Transverse colon (tissue), 4 donors: ENCODE measurements at regions not wholly inside any gene's neighbourhood (a gene's known extent, or its start where the extent isn't known, plus 50 kb on each side); places are given as distances from the start of the nearest gene placed in this dataset.

Experiments
- DNase-seq: peaks from one replicate; pipeline ENCODE4 v3.0.0-alpha.2; 2019
- H3K27ac ChIP-seq, 4 donors: fragments of 200-600 bp; sonication (generic); 2 replicates each; pipeline ENCODE4 v1.5.1; 2016 to 2018; ENCODE audit warnings: inconsistent platforms in 4 of 4
- H3K27me3 ChIP-seq: fragments of 200-600 bp; sonication (generic); 2 replicates; pipeline ENCODE4 v1.5.1; 2017; ENCODE audit warnings: inconsistent platforms
- H3K36me3 ChIP-seq, 4 donors: fragments of 200-600 bp; sonication (generic); 2 replicates each; pipeline ENCODE4 v1.5.1; 2017 to 2019; ENCODE audit warnings: inconsistent platforms in 4 of 4
- H3K4me1 ChIP-seq, 4 donors: fragments of 200-600 bp; sonication (generic); 2 replicates each; pipeline ENCODE4 v1.5.1; 2017 to 2020; ENCODE audit warnings: inconsistent platforms in 4 of 4
- H3K4me3 ChIP-seq, 4 donors: fragments of 200-600 bp; sonication (generic); 1 replicate in 1 of 4; 2 replicates in 3 of 4; pipeline versions ENCODE4 v1.5.1 to v1.6.1; 2017 to 2019; ENCODE audit warnings: inconsistent platforms in 4 of 4
- H3K9me3 ChIP-seq, 2 donors: fragments of 200-600 bp; sonication (generic); 2 replicates each; pipeline ENCODE4 v1.5.1; 2017 to 2019; ENCODE audit warnings: inconsistent platforms in 2 of 2
- EP300 ChIP-seq: sonication (generic); formaldehyde crosslinking; IDR thresholded peaks from one replicate; pipeline ENCODE4 v1.6.1; 2017; ENCODE audit warnings: antibody characterized with exemption, low read depth
- POLR2A ChIP-seq: fragments of 450-650 bp; IDR thresholded peaks from one replicate; pipeline ENCODE4 v1.6.1; 2016; ENCODE audit warnings: antibody characterized with exemption, mild to moderate bottlenecking, moderate library complexity
- POLR2AphosphoS5 ChIP-seq, 3 donors: sonication (generic); formaldehyde crosslinking; IDR thresholded peaks; one replicate each; pipeline ENCODE4 v1.6.1; 2016; ENCODE audit warnings: antibody characterized with exemption in 3 of 3
- WGBS, 2 donors: methylation state at CpG; one replicate each; pipeline ENCODE4 v1.1.5; 2018; ENCODE audit warnings: low coverage in 1 of 2; 5-methylcytosine and 5-hydroxymethylcytosine counted together
- in situ Hi-C, 4 donors: fragments of 200-750 bp; cut with MboI; loops; one replicate each; pipeline versions ENCODE4 v1.15.0 to v1.15.1; 2017; ENCODE audit warnings: low sequenced_read_pairs in 3 of 4, low pct_ligation_motif_present in 1 of 4, low pct_unique_long_range_greater_than_20kb in 1 of 4
- intact Hi-C: fragments of 100-400 bp; cut with DNase I; formaldehyde crosslinking; loops from one replicate; pipeline ENCODE4 v1.15.1; 2023; ENCODE audit warnings: low total_unique reads
- TF ChIP-seq, protein P1 (sequence below), 5 experiments: fragments of 200-600 bp in 3 of 5; fragments of 450-650 bp in 2 of 5; sonication (generic) in 3 of 5; IDR thresholded peaks; 1 replicate in 2 of 5; 2 replicates in 3 of 5; pipeline ENCODE4 v1.5.1; 2016 to 2017; ENCODE audit warnings: antibody characterized with exemption in 5 of 5, inconsistent platforms in 3 of 5, mild to moderate bottlenecking in 2 of 5, moderate library complexity in 1 of 5

DNA sequence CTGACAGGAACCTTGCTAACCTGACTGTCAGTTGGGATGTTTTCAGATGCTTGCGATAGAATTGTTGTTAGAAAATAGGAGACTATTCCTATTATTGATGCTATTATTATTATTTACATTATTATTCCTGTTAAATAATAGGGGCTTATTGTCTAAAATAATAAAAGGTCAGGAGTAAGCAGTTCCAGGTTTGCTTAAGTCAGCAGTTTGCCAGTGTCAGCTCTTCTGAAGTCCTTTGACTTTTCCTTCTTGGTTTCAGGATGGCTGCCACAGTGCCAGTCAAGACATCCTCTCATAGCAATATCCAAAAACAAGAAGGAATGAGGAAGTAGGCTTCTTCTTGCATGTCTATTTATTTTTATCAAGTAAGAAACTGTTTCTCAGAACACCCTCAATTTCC lies 141.7 kb upstream of the MARCHF11 start:
- TF ChIP-seq POLR2A (no peak), EP300 (no peak), POLR2AphosphoS5 (IDR thresholded peaks at IDR 0.05) (no peak)
- TF ChIP-seq, protein P1, sequence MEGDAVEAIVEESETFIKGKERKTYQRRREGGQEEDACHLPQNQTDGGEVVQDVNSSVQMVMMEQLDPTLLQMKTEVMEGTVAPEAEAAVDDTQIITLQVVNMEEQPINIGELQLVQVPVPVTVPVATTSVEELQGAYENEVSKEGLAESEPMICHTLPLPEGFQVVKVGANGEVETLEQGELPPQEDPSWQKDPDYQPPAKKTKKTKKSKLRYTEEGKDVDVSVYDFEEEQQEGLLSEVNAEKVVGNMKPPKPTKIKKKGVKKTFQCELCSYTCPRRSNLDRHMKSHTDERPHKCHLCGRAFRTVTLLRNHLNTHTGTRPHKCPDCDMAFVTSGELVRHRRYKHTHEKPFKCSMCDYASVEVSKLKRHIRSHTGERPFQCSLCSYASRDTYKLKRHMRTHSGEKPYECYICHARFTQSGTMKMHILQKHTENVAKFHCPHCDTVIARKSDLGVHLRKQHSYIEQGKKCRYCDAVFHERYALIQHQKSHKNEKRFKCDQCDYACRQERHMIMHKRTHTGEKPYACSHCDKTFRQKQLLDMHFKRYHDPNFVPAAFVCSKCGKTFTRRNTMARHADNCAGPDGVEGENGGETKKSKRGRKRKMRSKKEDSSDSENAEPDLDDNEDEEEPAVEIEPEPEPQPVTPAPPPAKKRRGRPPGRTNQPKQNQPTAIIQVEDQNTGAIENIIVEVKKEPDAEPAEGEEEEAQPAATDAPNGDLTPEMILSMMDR (IDR thresholded peaks at IDR 0.05) = no peak
- intact Hi-C loops (no loop called here), in situ Hi-C loops (no loop called here)
- no peaks in the 10 kb centered on the region for H3K9me3 ChIP-seq
- H3K4me3 ChIP-seq = no peak overlapping the region
- H3K36me3 ChIP-seq = no peaks in the 10 kb centered on the region
- 88 to 100% methylated on average over 1 of the region's 1 CpG for WGBS, 2 donors
- H3K27ac ChIP-seq = no peak overlapping the region
- no peak for DNase-seq
- no peaks in the 10 kb centered on the region for H3K4me1 ChIP-seq
- H3K27me3 ChIP-seq = no peaks in the 10 kb centered on the region

DNA sequence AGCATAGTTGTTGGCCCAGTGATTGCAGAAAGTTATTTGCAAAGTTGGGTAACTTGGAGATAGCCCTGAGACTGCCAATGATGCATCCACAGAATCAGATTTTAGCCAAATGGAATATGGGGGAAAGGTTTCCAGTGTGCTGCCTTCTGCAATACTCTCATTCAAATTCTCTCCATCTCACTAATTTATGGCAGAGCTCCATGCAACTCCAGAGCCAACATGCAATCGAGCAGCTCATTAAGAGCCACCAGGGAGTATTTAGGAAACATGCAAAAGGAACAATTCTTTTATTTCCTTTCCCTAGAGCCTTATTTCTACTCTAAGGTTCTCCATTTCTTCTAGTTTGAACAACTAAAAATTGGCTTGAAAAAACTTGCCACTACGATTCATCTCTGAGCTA lies 135.9 kb upstream of the MARCHF11 start:
- 64 to 65% methylated on average over 2 of the region's 2 CpGs for WGBS, 2 donors
- H3K36me3 ChIP-seq = no peaks in the 10 kb centered on the region
- intact Hi-C loops = no loop called here
- no peaks in the 10 kb centered on the region for H3K27me3 ChIP-seq
- H3K9me3 ChIP-seq = no peaks in the 10 kb centered on the region
- no peak for DNase-seq
- H3K4me3 ChIP-seq = no peak overlapping the region
- no peak overlapping the region for H3K27ac ChIP-seq
- no peak for TF ChIP-seq POLR2AphosphoS5 (IDR thresholded peaks at IDR 0.05)
- TF ChIP-seq POLR2A = no peak
- TF ChIP-seq, protein P1 (IDR thresholded peaks at IDR 0.05) = no peak
- TF ChIP-seq EP300 = no peak
- no peaks in the 10 kb centered on the region for H3K4me1 ChIP-seq
- in situ Hi-C loops = no loop called here

DNA sequence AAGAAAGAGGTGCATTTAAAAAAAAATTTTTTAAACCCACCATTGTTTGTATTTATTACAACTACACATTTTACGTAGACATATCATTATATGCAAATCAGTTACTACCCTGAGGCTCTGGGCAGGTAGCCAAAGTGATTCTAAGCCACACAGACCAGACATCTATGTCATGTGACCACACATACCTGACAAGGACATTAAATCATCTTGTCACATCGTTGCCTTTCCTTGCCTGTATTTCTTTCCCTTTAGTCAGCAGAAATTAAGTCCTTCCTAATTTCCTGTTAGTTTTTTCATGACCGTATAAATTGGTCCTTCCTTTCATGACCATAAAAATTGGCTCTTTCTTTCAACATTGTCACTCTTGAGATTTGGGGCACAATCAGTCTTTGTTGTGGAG lies 134.2 kb upstream of the MARCHF11 start:
- WGBS, 2 donors = 43 to 44% methylated on average over 3 of the region's 3 CpGs
- intact Hi-C loops (no loop called here), in situ Hi-C loops (no loop called here)
- TF ChIP-seq POLR2A (no peak), EP300 (no peak)
- Histone ChIP-seq H3K27ac (no peak overlapping the region), H3K4me3 (no peak overlapping the region), H3K27me3 (no peaks in the 10 kb centered on the region), H3K4me1 (no peaks in the 10 kb centered on the region), H3K36me3 (no peaks in the 10 kb centered on the region), H3K9me3 (no peaks in the 10 kb centered on the region)
- DNase-seq = no peak

DNA sequence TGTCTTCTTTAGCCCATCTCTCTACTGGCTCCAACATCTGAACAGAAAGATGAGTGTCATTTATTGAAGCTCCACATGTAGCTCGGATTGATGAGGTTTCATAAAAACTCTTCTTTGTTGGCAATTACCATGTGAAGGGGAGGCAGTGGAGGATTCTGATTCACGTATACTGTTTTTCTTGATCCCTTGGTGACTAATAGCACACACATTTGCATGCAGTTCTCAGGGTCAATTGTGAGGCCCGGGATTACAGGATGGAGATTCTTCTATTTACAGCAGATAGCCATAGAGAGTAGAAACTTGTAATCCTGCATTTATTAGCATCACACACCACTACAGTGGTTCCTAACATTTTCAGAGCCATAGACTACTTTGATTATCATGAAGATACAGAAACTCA lies 133.2 kb upstream of the MARCHF11 start:
- no peak overlapping the region for H3K27ac ChIP-seq
- H3K27me3 ChIP-seq = no peaks in the 10 kb centered on the region
- no peaks in the 10 kb centered on the region for H3K9me3 ChIP-seq
- in situ Hi-C loops = no loop called here
- no peaks in the 10 kb centered on the region for H3K36me3 ChIP-seq
- intact Hi-C loops = no loop called here
- TF ChIP-seq POLR2AphosphoS5 (IDR thresholded peaks at IDR 0.05) = no peak
- TF ChIP-seq, protein P1 (IDR thresholded peaks at IDR 0.05) = no peak
- no peak for TF ChIP-seq EP300
- no peak for TF ChIP-seq POLR2A
- DNase-seq = no peak
- H3K4me1 ChIP-seq = no peaks in the 10 kb centered on the region
- 62 to 63% methylated on average over 3 of the region's 3 CpGs for WGBS, 2 donors
- H3K4me3 ChIP-seq = no peak overlapping the region

DNA sequence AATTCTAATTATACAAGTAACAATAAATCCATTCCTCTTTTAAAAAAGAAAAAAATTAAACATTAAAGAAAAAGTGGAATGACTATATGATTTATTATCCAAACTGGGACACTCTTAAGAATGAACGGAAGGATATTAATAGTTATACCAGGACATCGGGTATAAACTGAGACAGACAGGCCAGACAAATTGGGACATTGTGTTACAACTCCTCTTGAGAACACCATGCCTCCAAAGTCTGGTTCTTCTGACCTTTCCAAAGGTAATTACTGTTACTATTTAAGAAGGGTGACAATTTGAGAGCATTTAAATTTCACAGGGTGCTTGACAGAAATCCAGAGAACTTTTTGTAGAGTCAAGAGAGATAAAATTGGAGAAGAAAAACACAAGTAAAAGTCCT lies 132.1 kb upstream of the MARCHF11 start:
- 81 to 82% methylated on average over 2 of the region's 2 CpGs for WGBS, 2 donors
- intact Hi-C loops (no loop called here), in situ Hi-C loops (no loop called here)
- no peak for DNase-seq
- H3K4me1 ChIP-seq = no peaks in the 10 kb centered on the region
- H3K36me3 ChIP-seq = no peaks in the 10 kb centered on the region
- no peaks in the 10 kb centered on the region for H3K27me3 ChIP-seq
- no peak for TF ChIP-seq POLR2A
- TF ChIP-seq, protein P1 (IDR thresholded peaks at IDR 0.05) = no peak
- TF ChIP-seq EP300 = no peak
- no peak for TF ChIP-seq POLR2AphosphoS5 (IDR thresholded peaks at IDR 0.05)
- H3K9me3 ChIP-seq = no peaks in the 10 kb centered on the region
- H3K27ac ChIP-seq = no peak overlapping the region
- H3K4me3 ChIP-seq = no peak overlapping the region
